Muscle of arm (tissue), 1 donor: ENCODE measurements at regions not wholly inside any gene's neighbourhood (a gene's known extent, or its start where the extent isn't known, plus 50 kb on each side); places are given as distances from the start of the nearest gene placed in this dataset.
"Not testable (repeated sequence)": the region's sequence is repeated elsewhere in the genome, so short reads cannot be mapped to it uniquely, and the experiment has no call there.

Source experiments
- DNase-seq: peaks from one replicate; pipeline ENCODE4 v3.0.0-alpha.2; 2013

GRCh38 chr5:43818394-43818793 is 215.4 kb downstream of the NNT start:
- not testable (repeated sequence) for DNase-seq

- no peak for DNase-seq
Measured at GRCh38 chr5:43815497-43815896, 212.5 kb downstream of the NNT start.

- no peak for DNase-seq
Measured at GRCh38 chr5:43804723-43805122, 201.7 kb downstream of the NNT start.

- no peak for DNase-seq
Measured at GRCh38 chr5:43804041-43804440, 201.1 kb downstream of the NNT start.

- no peak for DNase-seq
Measured at GRCh38 chr5:43802651-43803050, 199.7 kb downstream of the NNT start.

GRCh38 chr5:43802119-43802518 is 199.1 kb downstream of the NNT start:
- no peak for DNase-seq

- DNase-seq, result no peak
Measured at GRCh38 chr5:43798740-43799139, 195.8 kb downstream of the NNT start.

GRCh38 chr5:43791880-43792279 is 188.9 kb downstream of the NNT start:
- DNase-seq, result not testable (repeated sequence)

GRCh38 chr5:43785198-43785597 is 182.2 kb downstream of the NNT start:
- no peak for DNase-seq

GRCh38 chr5:43780586-43780985 is 177.6 kb downstream of the NNT start:
- DNase-seq, result no peak

GRCh38 chr5:43774881-43775399 is 172.0 kb downstream of the NNT start:
- no peak for DNase-seq

GRCh38 chr5:43773478-43773844 is 170.5 kb downstream of the NNT start:
- DNase-seq, result no peak

GRCh38 chr5:43772764-43773477 is 169.9 kb downstream of the NNT start:
- DNase-seq, result no peak

- DNase-seq, result no peak
Measured at GRCh38 chr5:43772458-43772763, 169.4 kb downstream of the NNT start.

GRCh38 chr5:43771611-43772031 is 168.6 kb downstream of the NNT start:
- no peak for DNase-seq

- DNase-seq, result peak; percentile 92
Measured at GRCh38 chr5:43769571-43770355, 166.8 kb downstream of the NNT start.
